Left cardiac atrium (tissue), 4 donors: ENCODE measurements at regions not wholly inside any gene's neighbourhood (a gene's known extent, or its start where the extent isn't known, plus 50 kb on each side); places are given as distances from the start of the nearest gene placed in this dataset.
"Not testable (repeated sequence)": the region's sequence is repeated elsewhere in the genome, so short reads cannot be mapped to it uniquely, and the experiment has no call there.

ENCODE experiments used
- ATAC-seq, 2 donors: fragments of 200-7000 bp; cut with Tn5 transposase; one replicate each; pipeline ENCODE4 v1.9.1; 2020; ENCODE audit warnings: mild to moderate bottlenecking in 2 of 2, moderate library complexity in 2 of 2
- DNase-seq: peaks from one replicate; pipeline ENCODE4 v3.0.0-alpha.2; 2020
- intact Hi-C, 2 donors: fragments of 100-400 bp; cut with DNase I; formaldehyde crosslinking; loops; one replicate each; pipeline versions ENCODE4 v1.14.1 to v1.15.1; 2022 to 2023
- donor health status: DM: no; HTN: yes; CAD: no.
- donor health status: DM: no; HTN: yes; CAD: no; lungs with severe emphysema.
- donor health status: DM: yes; HTN: yes; CAD: no.
- donor health status: Dilated cardiomyopathy.

DNA sequence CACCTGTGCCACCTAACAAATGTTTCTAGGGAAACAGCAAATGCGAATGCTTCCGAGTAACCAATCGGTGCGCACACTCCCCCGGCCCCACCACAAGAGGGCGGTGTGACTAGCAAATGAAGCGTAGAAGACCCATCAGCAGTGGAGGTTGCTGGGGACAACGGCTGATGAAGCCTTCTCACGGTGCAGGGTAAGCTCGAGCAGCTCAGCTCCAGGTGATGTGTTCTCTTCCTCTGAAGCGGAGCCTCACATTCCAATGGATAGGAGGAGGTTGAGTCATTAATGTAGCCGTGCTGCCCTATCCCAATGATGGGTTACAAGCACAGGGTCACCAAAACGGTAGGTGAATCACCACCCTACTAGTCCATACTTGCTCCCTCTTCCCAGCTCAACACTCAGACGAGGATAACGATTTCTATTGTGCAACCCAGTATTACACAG, 127.6 kb upstream of the TWIST2 start:
- ATAC-seq (peak in 1 of 2 donors; percentile 38), DNase-seq (no peak)
- intact Hi-C loops, result no loop called here

DNA sequence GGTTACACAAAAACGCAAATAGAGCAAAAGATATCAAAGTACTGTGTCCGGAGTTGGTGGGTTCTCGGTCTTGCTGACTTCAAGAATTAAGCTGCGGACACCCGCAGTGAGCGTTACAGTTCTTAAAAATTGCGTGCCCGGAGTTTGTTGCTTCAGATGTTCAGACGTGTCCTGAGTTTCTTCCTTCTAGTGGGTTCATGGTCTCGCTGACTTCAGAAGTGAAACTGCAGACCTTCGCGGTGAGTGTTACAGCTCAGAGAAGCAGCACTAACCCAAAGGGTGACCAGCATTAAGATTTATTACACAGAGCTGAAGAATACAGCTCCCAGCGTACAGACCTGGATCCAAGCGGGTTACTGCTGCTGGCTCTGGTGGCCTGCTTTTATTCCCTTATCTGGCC, 125.7 kb upstream of the TWIST2 start:
- ATAC-seq (no peak), DNase-seq (no peak)
- intact Hi-C loops, result no loop called here

DNA sequence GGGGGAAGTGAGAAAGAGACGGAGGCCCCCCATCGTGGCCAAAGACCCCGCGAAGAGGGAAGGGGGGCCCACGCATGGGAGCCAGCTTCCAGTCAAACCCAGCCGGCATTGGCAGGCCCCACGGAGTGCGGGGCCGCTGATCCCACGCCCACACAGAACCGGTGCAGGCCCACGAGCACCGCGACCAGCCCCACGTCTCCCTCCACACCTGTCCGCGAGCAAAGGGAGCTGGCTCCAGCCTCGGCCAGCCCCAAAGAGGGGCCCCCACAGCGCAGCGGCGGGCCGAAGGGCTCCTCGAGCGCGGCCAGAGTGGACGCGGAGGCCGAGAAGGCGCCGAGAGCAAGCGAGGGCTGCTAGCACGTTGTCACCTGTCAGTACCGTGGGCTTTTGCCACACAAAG, 125.0 kb upstream of the TWIST2 start:
- intact Hi-C loops, result no loop called here
- DNase-seq, result no peak

DNA sequence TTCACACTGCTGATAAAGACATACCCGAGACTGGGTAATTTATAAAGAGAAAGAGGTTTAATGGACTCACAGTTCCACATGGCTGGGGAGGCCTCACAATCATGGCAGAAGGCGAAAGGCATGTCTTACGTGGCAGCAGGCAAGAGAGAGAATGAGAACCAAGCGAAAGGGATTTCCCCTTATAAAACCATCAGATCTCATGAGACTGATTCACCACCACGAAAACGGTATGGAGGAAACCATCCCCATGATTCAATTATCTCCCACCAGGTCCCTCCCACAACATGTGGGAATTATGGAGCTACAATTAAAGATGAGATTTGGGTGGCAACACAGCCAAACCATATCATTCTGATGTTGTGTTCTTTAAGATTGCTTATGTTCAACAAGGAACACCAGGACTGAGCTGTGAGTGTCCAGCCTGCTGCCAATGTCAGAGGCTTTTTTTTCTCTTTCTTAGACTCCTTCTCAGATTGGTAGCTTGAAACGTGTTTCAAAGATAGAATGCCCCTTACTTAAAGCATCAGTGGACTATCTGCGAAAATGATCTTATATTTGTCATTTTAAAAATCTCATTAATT, 124.1 kb upstream of the TWIST2 start:
- ATAC-seq, intact Hi-C loops, DNase-seq: not testable (repeated sequence)

More for the DNA sequence above, 125.0 kb upstream of the TWIST2 start:
- no peak for ATAC-seq

DNA sequence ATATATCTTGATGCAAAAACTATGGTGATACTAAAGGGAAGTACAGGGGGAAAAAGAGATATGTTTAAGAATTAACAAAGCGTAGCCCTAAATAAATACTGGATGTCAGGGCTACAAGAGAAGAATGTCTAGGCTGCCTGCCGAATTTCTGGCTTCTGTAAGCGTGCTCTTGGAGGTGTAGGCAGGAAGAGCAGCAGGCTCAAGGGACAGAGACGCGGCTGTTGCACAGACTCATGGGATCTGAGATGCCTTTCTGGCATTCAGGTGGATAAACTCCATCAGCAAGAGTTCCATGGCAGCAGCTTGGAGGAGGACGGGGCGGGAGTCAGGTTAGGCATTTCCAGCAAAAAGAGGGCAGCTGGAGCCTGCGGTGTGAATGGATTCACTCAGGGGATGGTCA, 123.2 kb upstream of the TWIST2 start:
- intact Hi-C loops, result no loop called here
- ATAC-seq (no peak), DNase-seq (no peak)

DNA sequence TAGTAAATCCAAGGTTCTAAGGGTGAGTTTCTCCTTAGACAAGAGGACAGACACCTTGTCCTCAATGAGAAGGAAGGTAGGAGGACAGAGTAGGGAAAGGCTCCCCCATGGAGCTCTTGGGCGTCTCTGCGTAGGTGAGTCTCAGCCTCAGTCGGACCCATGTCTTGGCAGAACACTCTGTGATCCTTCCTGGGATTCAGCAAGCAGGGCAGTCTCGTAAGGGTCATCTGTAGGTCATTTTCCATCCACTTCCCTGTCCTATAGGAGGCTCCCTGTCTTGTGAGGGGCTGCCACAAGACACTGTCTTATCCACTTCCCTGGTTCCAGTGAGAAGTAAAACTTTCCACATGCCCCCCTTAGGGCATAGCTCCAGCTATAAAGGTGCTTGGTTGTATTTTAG, 122.6 kb upstream of the TWIST2 start:
- ATAC-seq (no peak), DNase-seq (no peak)
- intact Hi-C loops, result no loop called here

DNA sequence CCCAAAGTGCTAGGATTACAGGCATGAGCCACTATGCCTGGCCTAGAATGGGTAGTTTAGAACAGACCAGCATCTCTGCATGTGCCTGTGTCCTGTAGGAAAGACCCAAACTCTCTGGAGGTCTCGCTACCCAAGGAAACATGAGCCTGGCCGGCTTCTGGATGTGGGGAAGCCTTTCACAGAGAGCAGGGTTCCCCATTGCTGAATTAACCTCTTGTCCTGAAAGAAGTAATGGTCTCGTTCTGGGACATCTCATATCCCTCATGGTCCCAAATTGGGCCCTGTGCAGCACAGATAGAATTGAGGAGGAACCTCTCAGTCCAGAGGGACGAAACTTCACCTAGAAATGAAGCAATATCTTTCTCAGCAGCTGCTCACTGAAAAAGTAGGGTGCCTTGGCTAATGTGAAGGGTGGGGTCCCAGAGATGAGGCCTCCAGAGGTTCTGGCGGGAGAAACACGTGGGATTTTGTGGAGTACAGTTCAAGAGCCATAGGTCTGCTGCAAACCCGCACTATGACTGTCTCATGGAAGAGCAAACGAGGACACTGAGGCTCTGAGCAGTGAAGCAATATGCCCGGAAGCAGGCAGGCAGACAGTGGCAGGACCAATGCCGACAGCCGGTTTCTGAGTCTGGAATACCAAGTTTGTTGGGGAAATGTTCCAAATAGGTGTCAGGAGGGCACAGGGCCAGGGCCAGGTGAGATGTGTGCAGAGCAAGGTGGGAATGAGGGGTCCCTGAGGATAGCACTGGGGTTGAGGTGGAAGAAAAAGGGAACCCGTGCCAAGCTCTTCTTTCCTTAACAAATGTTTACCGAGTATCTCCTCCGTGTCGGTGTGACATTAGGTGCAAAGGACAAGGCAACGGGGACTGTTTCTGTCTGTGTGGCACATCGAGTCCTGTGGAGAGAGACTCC, 121.0 kb upstream of the TWIST2 start:
- ATAC-seq (no peak), DNase-seq (no peak)

DNA sequence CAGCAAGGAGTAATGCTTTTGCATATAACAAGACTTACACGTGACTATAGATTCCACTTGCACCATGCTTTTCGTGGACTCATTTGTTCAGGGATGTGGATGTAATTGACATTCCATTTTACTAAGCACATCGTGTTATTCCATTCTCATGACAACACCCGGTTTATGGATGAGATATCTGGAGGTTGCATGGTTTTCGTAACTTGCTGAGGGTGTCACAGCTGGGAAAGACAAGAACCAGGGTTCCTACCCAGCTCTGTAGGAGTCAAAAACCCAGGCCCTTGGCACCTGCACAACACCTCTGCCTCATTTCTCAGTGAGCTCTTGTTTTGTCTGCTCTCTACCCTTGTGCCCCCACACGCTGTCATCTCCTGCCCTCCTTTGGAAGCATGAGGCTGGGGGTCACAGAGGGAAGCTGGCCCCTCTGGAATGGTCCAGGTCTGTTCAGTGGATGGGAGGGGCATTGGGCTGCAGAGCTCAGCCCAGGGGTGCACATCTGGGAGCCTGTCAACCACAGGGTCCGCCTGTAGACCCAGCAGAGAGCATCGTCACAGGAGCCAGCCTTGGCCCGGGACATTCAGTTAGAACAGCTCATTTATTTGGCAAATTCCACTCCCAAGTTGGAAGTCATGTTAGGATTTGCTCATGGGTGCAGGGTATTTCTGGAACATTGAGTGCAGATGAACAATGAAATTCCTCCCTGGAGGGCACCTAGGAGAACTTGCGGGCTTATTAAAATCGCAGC, 120.1 kb upstream of the TWIST2 start:
- ATAC-seq, result peak; percentile 54 to 63
- intact Hi-C loops, result no loop called here
- DNase-seq, result peak; percentile 57

More for the DNA sequence above, 121.0 kb upstream of the TWIST2 start:
- intact Hi-C loops, result no loop called here

DNA sequence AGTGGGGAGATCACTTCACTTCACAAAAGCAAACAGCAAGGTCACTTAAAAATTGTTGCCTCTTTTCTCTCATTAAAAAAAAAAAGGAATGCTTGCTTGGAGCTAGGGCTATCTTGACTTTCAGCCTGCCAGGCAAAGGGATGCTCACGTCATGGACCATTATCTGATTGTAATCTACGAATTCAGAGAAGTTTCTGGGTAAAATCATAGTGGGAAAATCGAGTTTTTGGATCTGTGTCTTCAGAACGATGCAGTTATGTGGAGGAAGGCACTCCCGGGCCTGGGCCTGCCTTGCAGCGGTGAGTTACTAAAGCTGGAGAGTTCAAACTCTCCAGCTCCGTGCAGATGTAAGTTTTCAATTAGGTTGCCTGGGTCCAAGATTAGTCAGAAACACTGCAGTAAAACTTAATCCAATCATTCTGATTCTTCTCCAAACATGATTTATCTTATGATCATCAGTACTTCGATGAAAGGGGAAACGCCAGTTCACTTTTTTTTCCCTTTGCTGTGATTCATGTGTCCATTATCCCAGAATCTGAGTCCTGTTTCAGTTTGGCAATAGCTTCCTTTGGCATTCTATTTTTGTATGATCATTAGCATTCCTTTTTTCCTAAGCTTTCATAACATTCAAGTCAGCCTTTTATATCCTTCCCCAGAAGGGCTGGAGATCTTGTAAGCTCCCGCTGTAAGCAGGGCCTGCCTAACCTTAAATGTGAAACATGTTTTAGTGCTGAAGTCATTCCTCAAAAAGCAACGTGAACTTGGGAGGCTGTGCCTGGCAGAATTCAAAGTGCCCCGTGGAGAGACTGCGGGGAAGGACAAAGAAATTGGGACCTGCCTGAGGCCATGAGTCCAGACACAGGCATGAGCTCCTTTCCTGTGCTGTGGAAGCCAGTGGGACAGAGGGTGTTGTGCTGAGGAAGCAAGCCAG, 119.3 kb upstream of the TWIST2 start:
- peak; percentile 32 for DNase-seq
- ATAC-seq, result peak; percentile 57 to 81
- intact Hi-C loops, result no loop called here

DNA sequence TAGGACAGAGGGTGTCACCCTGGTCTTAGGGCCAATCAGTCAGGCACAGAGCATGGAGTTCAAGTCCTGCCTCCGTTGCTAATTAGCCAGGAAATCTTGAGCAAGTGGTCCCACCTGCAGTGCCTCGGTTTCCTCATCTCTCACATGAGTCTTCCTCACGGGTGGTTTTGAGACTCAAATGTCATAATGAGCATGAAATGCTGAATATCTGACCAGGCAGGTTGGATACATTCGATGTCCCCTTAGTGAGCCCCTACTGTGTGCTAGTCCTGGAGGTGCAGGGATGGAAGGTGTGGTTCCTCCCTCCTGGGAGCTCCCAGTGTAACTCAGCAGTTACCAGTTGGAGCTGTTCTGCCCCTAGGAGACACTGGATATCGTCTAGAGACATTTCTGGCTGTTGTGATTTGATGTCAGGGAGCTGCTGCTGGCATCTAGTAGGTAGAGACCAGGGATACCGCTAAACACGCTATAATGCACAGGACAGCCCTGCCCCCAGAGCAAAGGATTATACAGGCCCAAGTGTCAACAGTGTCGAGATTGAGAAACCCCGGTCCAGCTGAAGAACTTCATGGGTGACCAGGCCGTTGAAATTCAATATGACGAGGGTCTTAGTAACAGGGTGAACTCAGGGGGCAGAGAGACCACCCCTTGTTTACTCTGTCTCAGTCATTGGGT, 118.5 kb upstream of the TWIST2 start:
- DNase-seq (no peak), ATAC-seq (no peak)
- intact Hi-C loops, result no loop called here

DNA sequence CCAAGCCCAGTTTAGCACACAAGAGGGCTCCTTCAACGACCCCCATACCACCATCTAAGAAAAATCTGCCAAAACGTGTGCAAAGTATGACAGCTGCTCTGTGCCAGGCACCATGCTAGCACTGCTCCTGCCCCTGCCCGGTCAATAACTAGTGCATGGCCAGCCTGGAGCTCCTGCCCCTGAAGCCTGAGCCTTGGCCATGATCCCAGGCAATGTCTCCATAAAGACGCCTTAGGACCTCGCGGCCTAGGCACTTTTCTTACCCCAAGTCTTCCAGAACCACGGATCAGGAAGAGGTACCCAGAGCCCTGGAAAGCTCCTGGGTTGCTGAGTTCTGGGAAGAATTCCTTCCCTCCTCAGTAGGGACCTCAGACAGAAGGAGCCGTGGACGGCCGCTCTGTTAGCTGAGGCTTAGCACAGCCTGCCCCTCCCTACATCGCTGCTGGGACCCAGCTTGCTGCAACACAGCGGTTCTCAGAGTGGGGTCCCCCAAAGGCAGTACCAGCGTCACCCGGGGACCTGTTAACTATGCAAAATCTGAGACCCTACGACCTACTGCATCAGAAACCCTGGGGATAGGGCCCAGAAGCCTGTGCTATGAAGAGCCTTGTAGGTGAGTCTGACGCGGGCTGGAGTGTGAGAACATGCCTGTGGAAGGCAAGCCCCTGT, 117.8 kb upstream of the TWIST2 start:
- no peak for ATAC-seq
- DNase-seq, result no peak
- intact Hi-C loops, result no loop called here

DNA sequence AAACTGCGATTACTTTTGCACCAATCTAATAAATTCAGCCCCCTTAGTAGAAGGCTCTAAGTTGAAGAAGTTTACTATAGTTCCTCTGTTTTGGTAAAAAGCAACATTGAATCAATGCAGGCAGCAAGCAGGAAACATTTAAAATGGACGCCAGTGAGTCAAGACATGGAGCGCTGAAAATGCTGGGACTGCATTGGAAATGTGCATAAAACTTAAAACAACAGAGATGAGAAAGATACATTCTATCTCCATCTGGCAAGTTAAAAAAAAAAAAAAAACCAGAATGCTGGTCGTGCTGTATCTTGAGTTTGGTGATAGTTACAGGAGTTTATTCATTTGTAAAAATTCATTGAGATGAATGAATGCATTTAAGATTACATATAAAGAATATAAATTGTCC, 117.0 kb upstream of the TWIST2 start:
- intact Hi-C loops, result no loop called here
- ATAC-seq, result no peak
- DNase-seq, result no peak

DNA sequence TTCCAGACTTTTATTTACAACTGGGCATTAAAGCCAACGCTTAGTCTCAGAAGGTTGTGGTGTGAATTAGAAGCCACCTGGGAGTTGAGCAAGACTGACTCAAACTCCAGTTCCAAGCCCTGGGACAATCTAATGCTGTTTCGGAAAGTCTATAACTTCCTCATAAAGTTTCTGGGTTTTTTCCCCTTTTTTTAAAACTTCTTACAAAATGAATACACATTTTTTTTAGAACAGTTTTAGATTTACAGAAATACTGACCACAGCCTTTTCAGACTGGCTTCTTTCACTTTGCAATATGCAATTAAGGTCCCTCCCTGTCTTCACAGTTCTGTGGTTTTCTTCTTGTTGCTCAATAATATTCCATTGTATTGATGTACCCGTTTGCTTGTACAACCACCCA, 115.9 kb upstream of the TWIST2 start:
- ATAC-seq, result no peak
- no peak for DNase-seq
- intact Hi-C loops, result no loop called here

DNA sequence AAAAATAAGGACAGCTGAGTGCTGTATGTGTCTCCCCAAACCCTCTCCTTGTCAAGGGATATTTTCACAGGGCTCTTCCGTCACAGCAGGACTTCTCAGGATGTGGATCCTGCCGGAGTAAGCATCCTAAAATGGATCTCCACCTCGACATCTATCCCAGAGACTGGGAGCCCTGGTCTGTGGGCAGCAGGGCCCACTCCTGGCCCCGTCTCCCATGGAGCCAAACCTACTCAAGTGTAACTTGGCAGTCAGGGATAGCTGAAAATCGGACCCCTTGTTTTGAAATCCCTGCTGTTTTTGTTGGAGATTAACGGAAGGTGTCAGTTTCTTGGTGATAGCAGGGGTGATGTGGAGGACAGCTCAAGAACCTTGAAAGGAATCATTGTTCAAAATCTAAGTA, 109.0 kb upstream of the TWIST2 start:
- ATAC-seq, result no peak
- intact Hi-C loops, result no loop called here
- no peak for DNase-seq

DNA sequence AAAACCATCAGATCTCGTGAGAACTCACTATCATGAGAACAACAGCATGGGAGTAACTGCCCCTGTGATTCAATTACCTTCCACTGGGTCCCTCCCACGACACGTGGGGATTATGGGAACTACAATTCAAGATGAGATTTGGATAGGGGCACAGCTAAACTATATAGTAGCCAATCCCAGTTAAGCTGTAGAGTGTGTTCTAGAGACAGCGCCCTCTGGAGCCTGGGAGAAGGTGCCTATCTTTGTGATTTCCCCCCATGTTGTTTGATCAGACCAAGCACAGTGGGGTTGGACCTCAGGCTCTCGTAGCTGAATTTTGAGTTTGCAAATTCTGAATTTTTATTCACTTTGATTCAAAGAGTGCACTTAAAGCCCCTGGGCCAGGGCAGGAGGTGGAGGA, 108.2 kb upstream of the TWIST2 start:
- intact Hi-C loops, result no loop called here
- ATAC-seq (no peak), DNase-seq (no peak)

DNA sequence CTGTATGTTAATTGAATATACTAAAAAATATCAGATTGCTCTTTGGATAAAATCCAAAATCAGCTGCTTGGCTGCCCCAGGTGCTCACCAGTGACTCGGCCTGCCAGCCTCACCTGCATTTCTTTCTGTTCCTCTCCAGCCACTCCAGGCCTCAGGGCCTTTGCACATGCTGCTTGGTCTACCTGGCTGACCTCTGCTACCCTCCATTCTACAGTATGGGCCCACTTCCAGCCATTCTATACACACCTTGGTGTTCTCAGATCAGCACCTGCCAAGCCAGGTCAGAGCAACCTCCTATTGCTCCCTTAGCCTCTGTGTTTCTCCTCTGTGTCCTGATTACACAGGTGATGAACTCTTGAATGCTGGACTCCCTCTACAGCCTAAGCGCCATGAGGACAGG, 106.6 kb upstream of the TWIST2 start:
- ATAC-seq (no peak), DNase-seq (no peak)
- intact Hi-C loops, result no loop called here

DNA sequence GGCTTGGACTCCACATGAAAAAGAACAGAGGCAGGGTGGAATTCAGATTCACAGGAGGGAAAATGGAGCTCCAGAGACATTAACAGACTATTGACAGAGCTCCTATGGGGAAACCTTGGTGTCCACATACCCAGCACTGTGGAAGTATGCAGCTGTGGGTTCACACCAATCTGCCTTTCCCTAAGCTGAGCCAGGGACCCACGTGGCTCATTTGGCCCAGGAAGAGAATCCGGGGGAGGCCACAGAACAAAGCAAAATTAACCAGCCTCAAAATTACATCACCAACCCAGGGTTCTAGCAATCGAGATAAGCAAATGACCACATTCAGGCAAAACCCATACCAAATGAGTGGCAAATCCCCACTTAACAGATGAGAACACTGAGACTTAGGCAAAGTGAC, 105.8 kb upstream of the TWIST2 start:
- intact Hi-C loops, result no loop called here
- DNase-seq, result no peak
- no peak for ATAC-seq

DNA sequence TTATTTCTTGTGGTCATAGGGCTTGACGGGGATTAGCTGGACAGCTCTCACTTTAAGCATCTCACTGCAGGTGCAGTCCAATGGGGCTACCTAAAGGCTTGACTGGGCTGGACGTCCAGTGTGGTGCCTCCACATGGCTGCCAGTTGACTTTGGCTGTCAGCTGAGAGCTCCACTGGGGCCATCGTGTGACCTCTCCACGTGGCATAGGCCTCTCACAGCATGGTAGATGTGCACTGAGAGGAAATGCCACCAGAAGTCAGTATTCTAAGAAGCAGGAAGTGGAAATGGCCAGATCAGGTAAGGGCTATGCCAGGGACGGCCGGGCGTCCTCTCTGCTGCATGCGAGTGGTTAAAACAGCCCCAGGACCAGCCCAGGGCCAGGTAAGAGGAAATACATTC, 105.2 kb upstream of the TWIST2 start:
- ATAC-seq (no peak), DNase-seq (no peak)
- intact Hi-C loops, result no loop called here
